ENCODE measurements at regions not wholly inside any gene's neighbourhood (a gene's known extent, or its start where the extent isn't known, plus 50 kb on each side); places are given as distances from the start of the nearest gene placed in this dataset.

DNA sequence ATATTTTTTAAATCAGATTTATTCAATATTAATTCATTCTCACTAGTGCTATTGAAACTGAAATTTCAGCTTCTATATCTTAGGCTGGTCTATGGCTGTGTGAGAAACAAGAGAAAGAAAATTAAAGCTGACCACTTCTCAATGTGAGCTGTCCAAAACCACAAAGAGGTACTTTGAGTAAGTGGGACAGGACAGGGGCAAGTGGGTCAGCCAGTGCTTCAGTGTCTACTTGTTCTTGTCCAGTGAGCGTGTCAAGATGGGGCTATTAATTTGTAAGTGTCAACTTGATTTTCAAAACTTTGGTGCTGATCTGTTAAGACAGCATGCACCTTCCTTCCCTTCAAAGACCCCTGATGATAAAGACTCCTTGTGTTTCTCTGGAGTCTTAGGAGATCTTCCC lies 533.9 kb downstream of the PLPP3 start:
- TF ChIP-seq, protein P1, sequence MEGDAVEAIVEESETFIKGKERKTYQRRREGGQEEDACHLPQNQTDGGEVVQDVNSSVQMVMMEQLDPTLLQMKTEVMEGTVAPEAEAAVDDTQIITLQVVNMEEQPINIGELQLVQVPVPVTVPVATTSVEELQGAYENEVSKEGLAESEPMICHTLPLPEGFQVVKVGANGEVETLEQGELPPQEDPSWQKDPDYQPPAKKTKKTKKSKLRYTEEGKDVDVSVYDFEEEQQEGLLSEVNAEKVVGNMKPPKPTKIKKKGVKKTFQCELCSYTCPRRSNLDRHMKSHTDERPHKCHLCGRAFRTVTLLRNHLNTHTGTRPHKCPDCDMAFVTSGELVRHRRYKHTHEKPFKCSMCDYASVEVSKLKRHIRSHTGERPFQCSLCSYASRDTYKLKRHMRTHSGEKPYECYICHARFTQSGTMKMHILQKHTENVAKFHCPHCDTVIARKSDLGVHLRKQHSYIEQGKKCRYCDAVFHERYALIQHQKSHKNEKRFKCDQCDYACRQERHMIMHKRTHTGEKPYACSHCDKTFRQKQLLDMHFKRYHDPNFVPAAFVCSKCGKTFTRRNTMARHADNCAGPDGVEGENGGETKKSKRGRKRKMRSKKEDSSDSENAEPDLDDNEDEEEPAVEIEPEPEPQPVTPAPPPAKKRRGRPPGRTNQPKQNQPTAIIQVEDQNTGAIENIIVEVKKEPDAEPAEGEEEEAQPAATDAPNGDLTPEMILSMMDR (conservative IDR thresholded peaks at IDR 0.05; ENCODE audit: low read length), result no peak
- no peak for TF ChIP-seq EZH2phosphoT487 (IDR thresholded peaks at IDR 0.05; ENCODE audit: borderline replicate concordance, low read depth, low read length)
